ENCODE measurements at regions not wholly inside any gene's neighbourhood (a gene's known extent, or its start where the extent isn't known, plus 50 kb on each side); places are given as distances from the start of the nearest gene placed in this dataset.

GRCh38 chr15:61729646-61730045 lies 330.6 kb downstream of the VPS13C start:
- POLR2A ChIA-PET = no interaction called here
- ATAC-seq = no peak
- CTCF ChIA-PET = no interaction called here

DNA sequence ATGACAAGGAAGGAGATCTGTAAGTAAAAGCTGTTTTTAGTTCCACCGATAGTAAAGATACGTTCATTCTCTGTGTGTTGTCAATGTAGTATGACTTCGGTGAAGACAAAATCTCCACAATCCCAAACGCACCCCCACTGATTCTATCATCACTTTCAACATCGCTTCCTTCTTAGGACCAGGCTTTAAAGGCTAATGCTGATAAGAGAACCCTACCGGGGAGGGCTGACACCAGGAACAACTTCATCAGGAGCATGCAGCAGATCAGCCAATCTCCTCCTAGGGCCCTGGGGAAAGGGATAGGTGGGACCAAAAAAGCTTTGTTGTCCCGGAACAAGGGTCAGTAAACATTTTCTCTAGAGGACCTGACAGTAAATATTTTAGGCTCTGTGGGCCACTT lies 334.1 kb downstream of the VPS13C start:
- ATAC-seq (no peak), DNase-seq (ENCODE audit: low spot score) (no peak)
- H3K27ac Mint-ChIP-seq = no peak overlapping the region
- H3K36me3 Mint-ChIP-seq = no peaks in the 10 kb centered on the region
- peaks cover 4% of the 10 kb centered on the region for H3K4me1 Mint-ChIP-seq
- ChIA-PET CTCF (interaction anchor here (1.0 kb wide), 1 partner anchor 108 kb away, joined by 3 read pairs; no protein-coding TSS in a partner anchor), POLR2A (no interaction called here)
- H3K27me3 Mint-ChIP-seq (ENCODE audit: low read depth) = peaks cover 21% of the 10 kb centered on the region
- H3K9me3 Mint-ChIP-seq = no peaks in the 10 kb centered on the region
- TF ChIP-seq, protein P1, sequence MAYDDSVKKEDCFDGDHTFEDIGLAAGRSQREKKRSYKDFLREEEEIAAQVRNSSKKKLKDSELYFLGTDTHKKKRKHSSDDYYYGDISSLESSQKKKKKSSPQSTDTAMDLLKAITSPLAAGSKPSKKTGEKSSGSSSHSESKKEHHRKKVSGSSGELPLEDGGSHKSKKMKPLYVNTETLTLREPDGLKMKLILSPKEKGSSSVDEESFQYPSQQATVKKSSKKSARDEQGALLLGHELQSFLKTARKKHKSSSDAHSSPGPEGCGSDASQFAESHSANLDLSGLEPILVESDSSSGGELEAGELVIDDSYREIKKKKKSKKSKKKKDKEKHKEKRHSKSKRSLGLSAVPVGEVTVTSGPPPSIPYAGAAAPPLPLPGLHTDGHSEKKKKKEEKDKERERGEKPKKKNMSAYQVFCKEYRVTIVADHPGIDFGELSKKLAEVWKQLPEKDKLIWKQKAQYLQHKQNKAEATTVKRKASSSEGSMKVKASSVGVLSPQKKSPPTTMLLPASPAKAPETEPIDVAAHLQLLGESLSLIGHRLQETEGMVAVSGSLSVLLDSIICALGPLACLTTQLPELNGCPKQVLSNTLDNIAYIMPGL (CRISPR knock-in tag; IDR thresholded peaks at IDR 0.05) = no peak
- TF ChIP-seq, protein P2, sequence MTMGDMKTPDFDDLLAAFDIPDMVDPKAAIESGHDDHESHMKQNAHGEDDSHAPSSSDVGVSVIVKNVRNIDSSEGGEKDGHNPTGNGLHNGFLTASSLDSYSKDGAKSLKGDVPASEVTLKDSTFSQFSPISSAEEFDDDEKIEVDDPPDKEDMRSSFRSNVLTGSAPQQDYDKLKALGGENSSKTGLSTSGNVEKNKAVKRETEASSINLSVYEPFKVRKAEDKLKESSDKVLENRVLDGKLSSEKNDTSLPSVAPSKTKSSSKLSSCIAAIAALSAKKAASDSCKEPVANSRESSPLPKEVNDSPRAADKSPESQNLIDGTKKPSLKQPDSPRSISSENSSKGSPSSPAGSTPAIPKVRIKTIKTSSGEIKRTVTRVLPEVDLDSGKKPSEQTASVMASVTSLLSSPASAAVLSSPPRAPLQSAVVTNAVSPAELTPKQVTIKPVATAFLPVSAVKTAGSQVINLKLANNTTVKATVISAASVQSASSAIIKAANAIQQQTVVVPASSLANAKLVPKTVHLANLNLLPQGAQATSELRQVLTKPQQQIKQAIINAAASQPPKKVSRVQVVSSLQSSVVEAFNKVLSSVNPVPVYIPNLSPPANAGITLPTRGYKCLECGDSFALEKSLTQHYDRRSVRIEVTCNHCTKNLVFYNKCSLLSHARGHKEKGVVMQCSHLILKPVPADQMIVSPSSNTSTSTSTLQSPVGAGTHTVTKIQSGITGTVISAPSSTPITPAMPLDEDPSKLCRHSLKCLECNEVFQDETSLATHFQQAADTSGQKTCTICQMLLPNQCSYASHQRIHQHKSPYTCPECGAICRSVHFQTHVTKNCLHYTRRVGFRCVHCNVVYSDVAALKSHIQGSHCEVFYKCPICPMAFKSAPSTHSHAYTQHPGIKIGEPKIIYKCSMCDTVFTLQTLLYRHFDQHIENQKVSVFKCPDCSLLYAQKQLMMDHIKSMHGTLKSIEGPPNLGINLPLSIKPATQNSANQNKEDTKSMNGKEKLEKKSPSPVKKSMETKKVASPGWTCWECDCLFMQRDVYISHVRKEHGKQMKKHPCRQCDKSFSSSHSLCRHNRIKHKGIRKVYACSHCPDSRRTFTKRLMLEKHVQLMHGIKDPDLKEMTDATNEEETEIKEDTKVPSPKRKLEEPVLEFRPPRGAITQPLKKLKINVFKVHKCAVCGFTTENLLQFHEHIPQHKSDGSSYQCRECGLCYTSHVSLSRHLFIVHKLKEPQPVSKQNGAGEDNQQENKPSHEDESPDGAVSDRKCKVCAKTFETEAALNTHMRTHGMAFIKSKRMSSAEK (CRISPR knock-in tag; IDR thresholded peaks at IDR 0.05; ENCODE audit: borderline replicate concordance) = no peak
- TF ChIP-seq FOXJ3 (CRISPR knock-in tag; IDR thresholded peaks at IDR 0.05; ENCODE audit: borderline replicate concordance) (no peak), CBFB (CRISPR knock-in tag; IDR thresholded peaks at IDR 0.05; ENCODE audit: low read depth) (no peak), TP53 (CRISPR knock-in tag; IDR thresholded peaks at IDR 0.05) (no peak), ZNF263 (CRISPR knock-in tag; IDR thresholded peaks at IDR 0.05; ENCODE audit: low read depth) (no peak)
- no peak overlapping the region for H3K4me3 Mint-ChIP-seq

More at GRCh38 chr15:61729646-61730045, 330.6 kb downstream of the VPS13C start:
- H3K9me3 Mint-ChIP-seq = no peaks in the 10 kb centered on the region
- H3K4me1 Mint-ChIP-seq = peaks cover 4% of the 10 kb centered on the region
- no peak overlapping the region for H3K4me3 Mint-ChIP-seq
- H3K27ac Mint-ChIP-seq = no peak overlapping the region
- no peaks in the 10 kb centered on the region for H3K36me3 Mint-ChIP-seq
- no peak for DNase-seq (ENCODE audit: low spot score)
- H3K27me3 Mint-ChIP-seq (ENCODE audit: low read depth) = no peaks in the 10 kb centered on the region; the same call in 1 of the 2 replicates
- TF ChIP-seq ERG (CRISPR knock-in tag; IDR thresholded peaks at IDR 0.05) = no peak
- TF ChIP-seq USF1 (CRISPR knock-in tag; IDR thresholded peaks at IDR 0.05) = no peak

DNA sequence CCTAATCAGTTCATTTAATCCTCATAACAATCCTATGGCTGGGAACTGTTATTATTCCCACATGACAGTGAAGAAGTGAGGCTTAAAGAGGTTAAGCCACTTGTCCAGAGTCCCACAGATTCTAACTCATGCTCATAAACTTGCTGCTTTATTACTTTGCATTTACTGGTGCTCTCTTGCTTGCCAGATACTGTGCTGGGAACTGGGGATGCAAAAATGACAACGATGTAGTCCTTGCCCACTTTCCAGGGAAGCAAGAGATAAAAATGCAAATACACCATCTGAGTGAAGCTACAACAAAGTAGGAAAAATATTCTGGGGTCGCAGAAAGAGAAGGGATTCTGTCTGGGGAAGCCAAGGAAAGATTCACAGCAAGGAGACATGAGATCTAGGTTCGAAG lies 335.0 kb downstream of the VPS13C start:
- no peak overlapping the region for H3K27ac Mint-ChIP-seq
- TF ChIP-seq ZNF219 (CRISPR knock-in tag; IDR thresholded peaks at IDR 0.05; ENCODE audit: borderline replicate concordance) = no peak
- no peak for TF ChIP-seq USF1 (CRISPR knock-in tag; IDR thresholded peaks at IDR 0.05)
- no peak for TF ChIP-seq JAZF1 (CRISPR knock-in tag; IDR thresholded peaks at IDR 0.05)
- TF ChIP-seq, protein P3, sequence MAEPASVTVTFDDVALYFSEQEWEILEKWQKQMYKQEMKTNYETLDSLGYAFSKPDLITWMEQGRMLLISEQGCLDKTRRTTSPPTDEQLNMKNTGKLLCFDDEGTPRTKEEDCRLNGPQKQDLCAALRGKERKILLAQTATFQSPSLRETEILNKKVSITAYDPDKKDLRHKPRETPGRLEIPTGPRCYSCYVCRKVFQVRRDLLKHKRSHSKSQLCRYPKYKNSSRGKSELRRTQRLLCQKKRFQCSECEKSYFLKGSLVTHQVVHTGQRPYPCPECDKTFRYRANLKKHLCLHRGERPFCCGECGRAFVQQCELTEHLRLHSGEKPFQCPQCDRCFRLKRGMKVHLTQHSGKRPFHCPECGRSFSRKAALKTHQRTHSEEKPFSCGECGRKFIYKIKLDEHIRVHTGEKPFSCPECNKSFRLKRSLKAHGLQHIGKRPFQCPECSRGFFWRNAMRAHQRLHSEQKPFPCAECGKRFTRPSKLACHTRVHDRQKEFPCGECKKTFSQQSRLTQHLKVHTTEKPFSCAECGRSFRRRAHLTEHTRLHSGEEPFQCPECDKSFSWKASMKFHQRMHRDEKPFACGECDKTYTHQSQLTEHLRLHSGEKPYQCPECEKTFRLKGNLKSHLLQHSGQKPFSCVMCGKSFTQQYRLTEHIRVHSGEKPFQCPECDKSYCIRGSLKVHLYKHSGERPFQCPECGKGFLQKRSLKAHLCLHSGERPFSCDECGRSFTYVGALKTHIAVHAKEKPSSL (CRISPR knock-in tag; conservative IDR thresholded peaks at IDR 0.05) = no peak
- TF ChIP-seq TEAD4 (CRISPR knock-in tag; IDR thresholded peaks at IDR 0.05) = no peak
- no peak for TF ChIP-seq MYBL2 (CRISPR knock-in tag; IDR thresholded peaks at IDR 0.05)
- no peak for TF ChIP-seq E2F5 (CRISPR knock-in tag; IDR thresholded peaks at IDR 0.05)
- TF ChIP-seq PRRX2 (CRISPR knock-in tag; IDR thresholded peaks at IDR 0.05) = no peak
- no peak for TF ChIP-seq NFE2L1 (CRISPR knock-in tag; IDR thresholded peaks at IDR 0.05)
- no peak for TF ChIP-seq NFATC4 (CRISPR knock-in tag; IDR thresholded peaks at IDR 0.05)
- TF ChIP-seq ZNF396 (CRISPR knock-in tag; IDR thresholded peaks at IDR 0.05; ENCODE audit: borderline replicate concordance) = no peak
- TF ChIP-seq TEAD1 (CRISPR knock-in tag; IDR thresholded peaks at IDR 0.05) = no peak
- ATAC-seq (no peak), DNase-seq (ENCODE audit: low spot score) (no peak)
- peaks cover 4% of the 10 kb centered on the region for H3K4me1 Mint-ChIP-seq
- no peaks in the 10 kb centered on the region for H3K9me3 Mint-ChIP-seq
- H3K36me3 Mint-ChIP-seq = no peaks in the 10 kb centered on the region
- peaks cover 30% of the 10 kb centered on the region for H3K27me3 Mint-ChIP-seq (ENCODE audit: low read depth)
- POLR2A ChIA-PET = no interaction called here
- H3K4me3 Mint-ChIP-seq = no peak overlapping the region
- CTCF ChIA-PET = interaction anchor here (1.0 kb wide), 1 partner anchor 109 kb away, joined by 3 read pairs; no protein-coding TSS in a partner anchor

Measured in WTC11 (cell line).